RWPE2 (cell line): ENCODE measurements at regions not wholly inside any gene's neighbourhood (a gene's known extent, or its start where the extent isn't known, plus 50 kb on each side); places are given as distances from the start of the nearest gene placed in this dataset.
A peak's percentile ranks its signal among the peaks of the same experiment; 100 is the strongest.

Experiments
- ATAC-seq: fragments of 200-7000 bp; cut with Tn5 transposase; 3 replicates; pipeline ENCODE4 v1.9.1; 2021; ENCODE audit warnings: low read depth
- DNase-seq: peaks from one replicate; pipeline ENCODE4 v3.0.0-alpha.2; 2020; ENCODE audit warnings: low spot score
- H3K27ac ChIP-seq: fragments of 450-650 bp; 2 replicates; pipeline ENCODE4 v1.5.1; 2017; ENCODE audit warnings: mild to moderate bottlenecking; ENCODE audit not compliant: poor library complexity, severe bottlenecking
- H3K27me3 ChIP-seq: fragments of 250-450 bp; sonication (Bioruptor Pico); 2 replicates; pipeline ENCODE4 v1.5.1; 2021; ENCODE audit warnings: mild to moderate bottlenecking, moderate library complexity; ENCODE audit not compliant: insufficient read depth, poor library complexity, severe bottlenecking
- H3K36me3 ChIP-seq: fragments of 250-450 bp; sonication (Bioruptor Pico); 2 replicates; pipeline ENCODE4 v1.5.1; 2020; ENCODE audit warnings: low read depth, mild to moderate bottlenecking, moderate library complexity
- H3K4me1 ChIP-seq: fragments of 250-450 bp; sonication (Bioruptor Pico); 2 replicates; pipeline ENCODE4 v1.5.1; 2021; ENCODE audit warnings: mild to moderate bottlenecking, moderate library complexity; ENCODE audit not compliant: insufficient read depth, poor library complexity, severe bottlenecking
- H3K4me3 ChIP-seq: fragments of 250-450 bp; sonication (Bioruptor Pico); 2 replicates; pipeline ENCODE4 v1.5.1; 2021; ENCODE audit warnings: mild to moderate bottlenecking, moderate library complexity; ENCODE audit not compliant: severe bottlenecking
- H3K9me3 ChIP-seq: fragments of 250-450 bp; sonication (Bioruptor Pico); 2 replicates; pipeline ENCODE4 v1.5.1; 2021; ENCODE audit warnings: mild to moderate bottlenecking, moderate library complexity; ENCODE audit not compliant: severe bottlenecking
- CTCF ChIP-seq: fragments of 450-650 bp; IDR thresholded peaks from one replicate; pipeline ENCODE4 v1.5.1; 2017; ENCODE audit warnings: mild to moderate bottlenecking, moderate library complexity; ENCODE audit not compliant: poor library complexity, severe bottlenecking

DNA sequence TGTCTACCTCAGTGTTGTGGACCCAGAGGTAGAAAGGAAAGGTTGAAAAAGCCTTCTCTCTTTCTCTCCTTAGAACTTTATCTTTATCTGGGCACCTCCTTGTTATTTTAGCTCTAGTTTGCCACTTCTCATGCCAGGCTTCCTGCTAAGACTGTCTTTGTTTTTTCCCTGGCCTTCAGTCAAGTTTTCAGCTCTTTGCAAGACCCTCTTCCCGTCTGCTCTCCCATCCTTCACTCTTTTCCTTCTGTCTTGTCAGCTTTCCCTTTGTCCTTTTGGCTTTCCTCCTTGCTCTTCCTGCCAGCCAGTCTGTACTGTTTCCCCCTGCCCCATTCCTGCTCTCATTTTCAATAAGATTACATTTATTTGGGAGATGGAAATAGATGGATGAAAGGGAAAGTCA, 86.8 kb upstream of the CCN6 start:
- Histone ChIP-seq H3K27ac (no peak overlapping the region), H3K27me3 (no peaks in the 10 kb centered on the region), H3K9me3 (peaks cover 2% of the 10 kb centered on the region), H3K4me1 (peaks cover 4% of the 10 kb centered on the region), H3K36me3 (no peaks in the 10 kb centered on the region), H3K4me3 (no peak overlapping the region)
- no peak for TF ChIP-seq CTCF
- ATAC-seq (no peak), DNase-seq (no peak)

DNA sequence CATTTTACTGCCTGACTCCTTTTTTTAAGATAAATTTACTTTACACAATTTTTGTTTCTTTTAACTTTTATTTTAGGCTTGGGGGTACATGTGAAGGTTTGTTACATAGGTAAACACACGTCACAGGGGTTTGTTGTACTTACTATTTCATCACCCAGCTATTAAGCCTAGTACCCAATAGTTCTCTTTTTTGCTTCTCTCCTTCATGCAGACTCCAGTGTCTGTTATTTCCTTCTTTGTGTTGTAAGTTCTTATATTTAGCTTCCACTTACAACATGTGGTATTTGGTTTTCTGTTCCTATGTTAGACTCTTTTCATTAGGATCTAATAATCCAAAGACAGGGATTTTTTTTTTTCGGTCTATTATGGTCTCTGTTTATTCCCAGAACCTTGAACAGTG, 83.5 kb upstream of the CCN6 start:
- ATAC-seq (no peak), DNase-seq (no peak)
- Histone ChIP-seq H3K4me3 (no peak overlapping the region), H3K27ac (no peak overlapping the region), H3K27me3 (no peaks in the 10 kb centered on the region), H3K9me3 (no peaks in the 10 kb centered on the region), H3K4me1 (peaks cover 26% of the 10 kb centered on the region), H3K36me3 (no peaks in the 10 kb centered on the region)
- TF ChIP-seq CTCF, result no peak

DNA sequence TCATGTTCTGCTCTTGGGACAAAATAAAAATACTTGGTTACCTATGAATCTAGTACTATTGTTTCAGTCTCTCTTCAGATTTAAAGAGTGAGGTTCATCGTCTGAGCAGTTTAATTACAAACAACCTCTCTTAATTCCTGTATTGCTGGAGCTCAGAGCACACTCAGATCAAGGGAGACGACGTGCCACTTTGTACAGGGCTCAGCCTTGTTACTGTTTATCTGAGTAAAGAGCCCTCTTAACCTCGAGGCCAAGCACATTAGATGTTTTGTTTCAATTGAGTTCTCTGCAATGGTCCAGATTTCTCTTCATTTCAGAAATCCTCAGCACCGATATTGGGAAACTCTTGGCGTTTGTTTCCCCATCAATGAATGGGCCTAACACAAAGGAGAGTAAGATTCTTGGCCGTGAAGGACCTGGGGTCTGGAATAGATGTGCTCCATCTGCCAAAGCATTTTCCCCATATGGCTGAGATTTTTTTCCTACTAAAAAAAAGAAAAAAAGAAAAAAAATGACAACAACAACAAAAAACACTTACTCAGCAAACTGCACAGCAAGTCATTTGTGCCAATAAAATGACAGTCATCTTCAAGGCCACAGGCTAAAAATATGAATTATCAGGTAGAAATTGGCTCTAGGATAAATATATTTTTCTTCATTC, 82.6 kb upstream of the CCN6 start:
- no peak for ATAC-seq
- DNase-seq, result no peak
- peaks cover 26% of the 10 kb centered on the region for H3K4me1 ChIP-seq
- no peaks in the 10 kb centered on the region for H3K27me3 ChIP-seq
- H3K36me3 ChIP-seq, result no peaks in the 10 kb centered on the region
- no peak for TF ChIP-seq CTCF
- no peak overlapping the region for H3K4me3 ChIP-seq
- no peaks in the 10 kb centered on the region for H3K9me3 ChIP-seq
- peak overlapping the region; percentile 96 for H3K27ac ChIP-seq

DNA sequence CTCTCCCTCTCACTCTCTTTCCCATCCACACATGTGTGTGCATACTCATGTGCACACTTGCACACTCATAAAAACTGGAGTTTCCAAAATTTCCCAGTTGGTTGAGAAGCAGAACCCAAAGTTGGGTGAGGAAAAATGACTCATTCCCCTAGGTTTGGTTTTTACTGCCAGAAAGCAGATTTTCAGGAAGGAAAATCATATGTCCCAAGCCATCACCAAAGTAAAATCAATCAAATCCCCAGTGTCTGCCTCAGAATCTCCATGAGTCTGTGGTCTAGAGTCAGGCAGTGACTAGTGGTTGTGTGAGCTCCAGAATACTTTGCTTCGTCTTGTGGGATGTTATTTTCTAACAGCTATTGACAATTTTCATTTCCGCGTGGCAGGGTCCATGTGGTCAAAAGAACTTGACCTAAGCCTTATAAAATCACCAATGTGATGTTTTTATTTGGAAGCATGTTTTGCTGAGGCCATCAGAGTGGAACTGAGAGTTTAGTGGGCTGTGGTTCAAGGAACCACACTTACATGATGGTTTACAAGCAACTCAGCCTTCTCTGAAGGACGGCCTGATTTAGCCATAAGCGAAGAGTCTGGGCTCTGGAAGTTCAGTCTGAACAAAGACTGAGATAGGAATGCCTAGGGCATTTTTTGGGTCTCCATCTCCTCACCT, 81.9 kb upstream of the CCN6 start:
- peaks cover 26% of the 10 kb centered on the region for H3K4me1 ChIP-seq
- no peaks in the 10 kb centered on the region for H3K9me3 ChIP-seq
- H3K4me3 ChIP-seq, result no peak overlapping the region
- no peaks in the 10 kb centered on the region for H3K27me3 ChIP-seq
- no peak for ATAC-seq
- no peak for TF ChIP-seq CTCF
- peak overlapping the region; percentile 96 for H3K27ac ChIP-seq
- DNase-seq, result no peak
- H3K36me3 ChIP-seq, result no peaks in the 10 kb centered on the region

- DNase-seq (no peak), ATAC-seq (no peak)
- Histone ChIP-seq H3K4me3 (no peak overlapping the region), H3K9me3 (no peaks in the 10 kb centered on the region), H3K36me3 (no peaks in the 10 kb centered on the region), H3K4me1 (peaks cover 26% of the 10 kb centered on the region), H3K27me3 (no peaks in the 10 kb centered on the region), H3K27ac (peak overlapping the region; percentile 96)
- no peak for TF ChIP-seq CTCF
These were observed 81.2 kb upstream of the CCN6 start for GRCh38 chr6:111972745-111973117.
